ENCODE measurements at regions not wholly inside any gene's neighbourhood (a gene's known extent, or its start where the extent isn't known, plus 50 kb on each side); places are given as distances from the start of the nearest gene placed in this dataset.

DNA sequence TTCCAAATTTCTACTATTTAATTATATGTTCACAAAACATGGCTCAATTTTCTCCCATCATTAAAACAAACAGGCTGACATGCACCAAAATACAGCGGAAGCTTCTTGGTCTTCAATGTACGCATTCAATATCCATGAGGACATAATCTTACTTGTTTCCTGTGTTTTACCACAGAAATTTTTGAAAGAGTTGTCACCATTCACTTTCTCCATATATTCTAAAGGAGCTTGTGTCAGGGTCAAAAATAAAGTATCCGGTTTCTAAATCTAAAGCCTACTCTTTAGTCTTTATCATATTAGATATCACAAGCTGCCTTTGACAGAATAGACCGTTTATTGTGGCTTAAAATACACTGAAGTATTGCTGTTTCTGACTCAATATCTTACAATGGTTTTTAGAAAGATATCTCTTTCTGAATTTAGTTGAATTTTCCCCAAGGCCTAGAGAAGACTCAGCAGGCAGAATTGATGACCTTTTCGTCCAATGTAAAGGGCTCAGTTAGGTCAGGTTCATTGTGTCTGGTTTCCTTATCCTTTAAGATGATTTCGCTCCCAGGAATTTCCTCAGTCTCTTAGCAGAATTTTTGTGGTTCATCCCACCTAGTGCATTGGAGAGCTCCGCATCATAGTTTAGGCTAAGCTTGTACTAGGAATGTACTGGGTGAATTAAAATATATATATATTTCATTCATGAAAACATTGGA is 717.2 kb downstream of the NCAM2 start:
- no peak for TF ChIP-seq RAD21 (IDR thresholded peaks at IDR 0.05 in 1 of 2, conservative IDR thresholded peaks at IDR 0.05 in 1 of 2; ENCODE audit: low read depth in 2 of 2, low read length in 2 of 2)
- TF ChIP-seq SIN3A (conservative IDR thresholded peaks at IDR 0.05 in 1 of 2, IDR thresholded peaks at IDR 0.05 in 1 of 2; ENCODE audit: low read depth in 1 of 2, low read length in 2 of 2), result no peak
- TF ChIP-seq, protein P1, sequence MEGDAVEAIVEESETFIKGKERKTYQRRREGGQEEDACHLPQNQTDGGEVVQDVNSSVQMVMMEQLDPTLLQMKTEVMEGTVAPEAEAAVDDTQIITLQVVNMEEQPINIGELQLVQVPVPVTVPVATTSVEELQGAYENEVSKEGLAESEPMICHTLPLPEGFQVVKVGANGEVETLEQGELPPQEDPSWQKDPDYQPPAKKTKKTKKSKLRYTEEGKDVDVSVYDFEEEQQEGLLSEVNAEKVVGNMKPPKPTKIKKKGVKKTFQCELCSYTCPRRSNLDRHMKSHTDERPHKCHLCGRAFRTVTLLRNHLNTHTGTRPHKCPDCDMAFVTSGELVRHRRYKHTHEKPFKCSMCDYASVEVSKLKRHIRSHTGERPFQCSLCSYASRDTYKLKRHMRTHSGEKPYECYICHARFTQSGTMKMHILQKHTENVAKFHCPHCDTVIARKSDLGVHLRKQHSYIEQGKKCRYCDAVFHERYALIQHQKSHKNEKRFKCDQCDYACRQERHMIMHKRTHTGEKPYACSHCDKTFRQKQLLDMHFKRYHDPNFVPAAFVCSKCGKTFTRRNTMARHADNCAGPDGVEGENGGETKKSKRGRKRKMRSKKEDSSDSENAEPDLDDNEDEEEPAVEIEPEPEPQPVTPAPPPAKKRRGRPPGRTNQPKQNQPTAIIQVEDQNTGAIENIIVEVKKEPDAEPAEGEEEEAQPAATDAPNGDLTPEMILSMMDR (IDR thresholded peaks at IDR 0.05; ENCODE audit: control extremely low read depth in 1 of 3, insufficient read depth in 1 of 3, low read depth in 1 of 3, low read length in 3 of 3), result no peak

All from H1 (cell line).